HG03521 (cell line): ENCODE measurements at regions not wholly inside any gene's neighbourhood (a gene's known extent, or its start where the extent isn't known, plus 50 kb on each side); places are given as distances from the start of the nearest gene placed in this dataset.
"Not testable (repeated sequence)": the region's sequence is repeated elsewhere in the genome, so short reads cannot be mapped to it uniquely, and the experiment has no call there.

Experiments
- ATAC-seq: cut with Tn5 transposase; IDR thresholded peaks from one replicate; pipeline ENCODE4 v1.9.1; 2021; ENCODE audit warnings: mild to moderate bottlenecking, moderate library complexity; ENCODE audit not compliant: unreplicated experiment

- no peak for ATAC-seq
Observed at GRCh38 chr4:37771771-37772170, 54.7 kb upstream of the PGM2 start.

- ATAC-seq: no peak
Observed at GRCh38 chr4:37770016-37770415, 56.5 kb upstream of the PGM2 start.

DNA sequence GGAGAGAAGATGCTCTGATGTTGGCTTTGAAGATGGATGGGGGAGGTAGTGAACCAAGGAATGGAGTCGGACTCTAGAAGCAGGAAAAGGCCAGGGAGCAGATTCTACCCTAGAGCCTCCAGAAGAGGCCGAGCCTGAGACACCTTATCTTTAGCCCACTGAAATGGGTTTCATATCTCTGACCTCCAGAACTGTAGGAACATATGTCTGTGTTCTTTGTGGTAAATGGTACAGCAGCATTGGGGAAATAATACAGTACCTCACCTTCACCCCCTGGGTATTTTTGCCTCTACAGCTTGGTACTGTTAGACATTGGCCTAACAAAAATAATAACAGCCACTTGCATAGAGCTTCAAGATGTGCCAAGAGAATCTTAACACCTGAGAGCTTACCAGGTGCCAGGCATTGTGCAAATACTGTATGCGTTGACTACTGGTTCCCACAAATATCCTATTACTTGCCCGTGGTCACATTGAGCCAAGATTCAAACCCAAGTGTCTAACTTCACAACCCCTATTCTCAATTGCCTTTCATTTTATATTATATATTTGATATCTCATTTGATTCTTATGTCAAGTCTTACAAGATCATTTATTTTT, 57.0 kb upstream of the PGM2 start:
- ATAC-seq: no peak

DNA sequence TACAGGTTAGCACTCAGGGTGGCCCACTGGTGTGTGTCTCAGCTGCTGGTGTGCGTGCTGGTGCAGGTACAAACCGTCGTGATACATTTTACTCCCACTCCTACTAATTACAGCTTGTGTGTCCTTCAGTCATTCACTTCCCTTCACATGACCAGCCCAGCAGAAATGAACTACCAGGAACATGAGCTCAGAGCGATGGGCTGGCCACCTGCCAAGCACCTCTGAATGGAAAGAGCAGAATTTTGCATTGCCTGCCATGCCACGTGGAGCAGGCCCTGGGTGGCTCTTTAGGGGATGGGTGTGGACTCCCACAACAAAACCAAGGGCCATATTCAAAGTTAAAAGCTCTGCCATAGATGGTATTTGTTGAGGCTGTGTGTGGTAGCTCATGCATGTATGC, 58.9 kb upstream of the PGM2 start:
- no peak for ATAC-seq

GRCh38 chr4:37767019-37767418, 59.5 kb upstream of the PGM2 start:
- ATAC-seq: no peak

- ATAC-seq: peak; percentile 55
Observed at GRCh38 chr4:37765741-37766140, 60.7 kb upstream of the PGM2 start.

DNA sequence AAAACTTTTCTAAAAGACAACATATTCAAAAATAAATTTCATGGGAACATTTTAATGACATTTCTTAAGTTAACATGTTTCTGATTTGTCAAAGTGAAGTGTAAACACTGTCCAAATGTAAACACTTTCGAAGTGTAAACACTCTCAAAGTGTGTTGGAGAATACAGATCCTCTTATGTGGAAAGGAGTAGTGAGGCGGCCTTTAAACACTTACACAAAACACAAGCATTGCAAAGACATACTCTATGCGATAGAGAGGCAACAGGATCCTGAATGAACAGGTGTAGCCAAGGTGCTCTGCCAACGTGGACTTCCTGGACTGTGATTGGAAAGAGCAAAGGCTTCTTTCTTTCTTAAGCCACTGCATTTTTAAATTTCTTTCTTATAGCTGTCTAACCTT, 62.7 kb upstream of the PGM2 start:
- ATAC-seq: no peak

- no peak for ATAC-seq
Observed at GRCh38 chr4:37762991-37763368, 63.5 kb upstream of the PGM2 start.

DNA sequence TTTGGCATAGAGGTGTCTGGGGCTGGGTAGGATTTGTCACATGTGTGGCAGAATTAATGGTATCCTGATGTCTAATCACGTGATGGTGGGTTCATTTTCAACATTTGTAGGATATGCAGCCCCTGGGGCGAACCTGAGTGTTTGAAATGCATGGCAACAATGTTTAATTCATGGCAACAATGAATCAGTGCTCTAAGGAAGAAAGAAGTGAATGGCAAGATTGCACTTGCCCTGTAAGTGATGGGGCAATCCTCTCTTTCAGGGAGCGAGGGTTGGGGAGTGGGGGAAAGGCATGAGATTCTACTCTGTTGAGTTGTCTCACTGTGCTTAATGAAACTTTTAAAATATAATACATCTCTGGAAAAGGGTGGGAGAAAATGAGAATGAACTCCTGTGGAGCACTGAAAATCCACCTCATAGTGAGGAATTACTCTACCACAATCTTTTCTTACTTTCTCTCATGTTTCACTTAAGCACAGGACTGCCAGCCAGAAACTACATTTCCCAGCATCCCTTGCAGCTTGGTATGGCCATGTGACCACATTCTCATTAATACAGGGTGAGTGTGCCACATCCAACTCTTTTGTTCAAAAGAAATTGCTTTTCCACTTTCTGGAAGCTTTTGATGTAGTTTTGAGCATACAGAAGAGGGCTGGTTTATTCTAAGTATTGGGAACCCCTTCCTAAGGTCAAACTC, 64.0 kb upstream of the PGM2 start:
- no peak for ATAC-seq

- no peak for ATAC-seq
Observed at GRCh38 chr4:37760840-37761239, 65.6 kb upstream of the PGM2 start.

DNA sequence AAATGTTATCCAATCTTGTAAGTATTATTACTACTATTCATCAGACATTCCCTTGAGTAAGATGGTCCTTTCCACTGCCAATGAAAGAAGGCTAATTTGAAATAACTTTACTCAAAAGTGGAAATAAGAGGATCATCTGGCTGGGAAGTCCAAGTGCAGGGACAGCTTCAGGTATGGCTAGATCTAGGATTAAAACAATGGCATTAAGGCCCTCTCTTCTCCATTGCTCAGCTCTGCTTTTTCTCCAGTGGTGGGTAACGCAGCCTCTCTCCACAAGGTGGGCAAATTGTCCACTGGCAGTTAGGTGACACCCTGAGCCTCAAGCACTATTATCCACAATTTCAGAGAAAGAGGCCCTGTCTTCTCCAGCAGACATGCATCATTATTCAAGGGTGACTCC, 66.7 kb upstream of the PGM2 start:
- no peak for ATAC-seq

GRCh38 chr4:37758226-37758625, 68.3 kb upstream of the PGM2 start:
- no peak for ATAC-seq

- ATAC-seq: no peak
Observed at GRCh38 chr4:37757761-37758160, 68.7 kb upstream of the PGM2 start.

DNA sequence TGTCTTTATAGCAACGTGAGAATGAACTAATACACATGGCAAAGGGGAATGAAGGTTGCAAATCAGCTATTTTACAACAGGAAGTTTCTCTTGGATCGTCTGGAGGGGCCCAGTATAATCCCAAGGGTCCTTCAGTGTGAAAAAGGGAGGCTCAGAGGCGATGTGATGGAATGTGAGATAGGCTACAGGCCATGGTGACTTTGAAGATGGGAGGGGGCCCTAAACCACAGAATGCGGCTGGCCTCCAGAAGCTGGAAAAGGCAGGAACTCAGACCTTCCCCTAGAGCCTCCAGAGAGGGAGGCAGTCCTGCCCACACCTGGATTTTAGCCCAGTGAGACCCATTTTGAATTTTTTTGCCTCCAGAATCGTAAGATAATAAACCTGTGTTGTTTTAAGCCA, 69.4 kb upstream of the PGM2 start:
- no peak for ATAC-seq

- no peak for ATAC-seq
Observed at GRCh38 chr4:37754410-37755185, 68.4 kb upstream of the RELL1 start.

- peak; percentile 66 for ATAC-seq
Observed at GRCh38 chr4:37749398-37749988, 63.3 kb upstream of the RELL1 start.

GRCh38 chr4:37748485-37748884, 62.3 kb upstream of the RELL1 start:
- ATAC-seq: no peak

DNA sequence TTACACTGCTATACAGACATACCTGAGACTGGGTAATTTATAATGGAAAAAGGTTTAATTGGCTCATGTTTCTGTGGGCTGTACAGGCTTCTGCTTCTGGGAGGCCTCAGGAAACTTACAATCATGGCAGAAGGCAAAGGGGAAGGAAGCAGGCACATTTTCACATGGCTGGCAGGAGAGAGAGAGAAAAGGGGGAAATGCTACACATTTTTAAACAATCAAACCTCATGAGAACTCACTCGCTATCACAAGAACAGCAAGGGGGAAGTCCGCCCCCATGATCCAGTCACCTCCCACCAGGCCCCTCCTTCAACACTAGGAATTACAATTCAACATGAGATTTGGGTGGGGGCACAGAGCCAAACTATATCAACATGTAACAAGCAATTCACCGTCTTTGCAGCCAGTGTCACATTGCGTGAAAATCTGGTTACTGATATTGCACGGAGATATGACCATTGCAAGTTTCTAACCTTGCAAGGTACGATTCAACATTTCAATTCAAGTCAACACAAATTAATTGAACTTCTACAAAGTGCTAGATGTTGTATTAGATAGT, 61.7 kb upstream of the RELL1 start:
- ATAC-seq: no peak

DNA sequence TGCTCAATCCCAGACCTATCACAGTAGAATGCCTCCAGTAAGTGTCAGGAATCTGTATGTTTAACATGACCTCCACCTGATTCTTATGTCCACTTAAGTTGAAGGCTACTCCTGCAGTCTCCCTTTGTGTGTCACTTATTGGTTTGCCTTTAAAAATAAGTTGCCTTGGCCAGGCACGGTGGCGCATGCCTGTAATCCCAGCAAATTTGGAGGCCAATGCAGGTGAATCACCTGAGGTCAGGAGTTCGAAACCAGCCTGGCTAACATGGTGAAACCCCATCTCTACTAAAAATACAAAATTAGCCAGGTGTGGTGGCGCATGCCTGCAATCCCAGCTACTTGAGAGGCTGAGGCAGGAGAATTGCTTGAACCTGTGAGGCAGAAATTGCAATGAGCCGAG, 60.7 kb upstream of the RELL1 start:
- not testable (repeated sequence) for ATAC-seq

GRCh38 chr4:37745946-37746345, 59.8 kb upstream of the RELL1 start:
- no peak for ATAC-seq

DNA sequence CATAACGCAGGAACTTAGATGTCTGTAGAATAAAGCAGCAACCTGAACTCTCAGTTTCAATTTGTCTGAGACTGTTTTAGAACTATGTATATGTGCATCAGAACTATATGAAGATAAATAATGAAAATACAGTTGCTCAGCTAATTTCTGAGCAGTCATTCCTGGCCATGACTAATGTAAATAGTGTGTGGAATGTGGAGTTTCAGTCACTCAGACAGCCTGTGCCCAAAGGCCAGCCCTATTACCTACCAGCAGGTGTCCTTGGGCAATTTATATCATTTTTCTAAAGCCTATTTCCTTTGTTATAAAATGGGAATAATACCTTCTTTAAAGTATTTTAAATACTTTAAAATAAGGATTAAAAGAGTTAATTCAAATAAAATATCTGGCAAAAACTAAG, 56.0 kb upstream of the RELL1 start:
- ATAC-seq: no peak

GRCh38 chr4:37741564-37741963, 55.4 kb upstream of the RELL1 start:
- no peak for ATAC-seq
